ENCODE measurements at regions not wholly inside any gene's neighbourhood (a gene's known extent, or its start where the extent isn't known, plus 50 kb on each side); places are given as distances from the start of the nearest gene placed in this dataset.

- H3K9me3 ChIP-seq = no peaks in the 10 kb centered on the region
- TF ChIP-seq CTCF (IDR thresholded peaks at IDR 0.05) = no peak
- no peak for TF ChIP-seq POLR2A (IDR thresholded peaks at IDR 0.05)
- intact Hi-C loops (cut with DNase I) = no loop called here
Measured at GRCh38 chr10:33635967-33636515, 301.6 kb upstream of the NRP1 start.

GRCh38 chr10:33632432-33632831 is 298.0 kb upstream of the NRP1 start:
- ATAC-seq = no peak
- intact Hi-C loops (cut with DNase I) = no loop called here

More at GRCh38 chr10:33635967-33636515, 301.6 kb upstream of the NRP1 start:
- H3K36me3 ChIP-seq = no peaks in the 10 kb centered on the region
- no peaks in the 10 kb centered on the region for H3K27me3 ChIP-seq
- no peak overlapping the region for H3K27ac ChIP-seq
- 67% methylated on average over 6 of the region's 6 CpGs for WGBS (ENCODE audit: insufficient coverage, low coverage, low lambda C conversion rate, missing lambda C conversion rate)
- ATAC-seq (no peak), DNase-seq (no peak)
- no peak overlapping the region for H3K4me3 ChIP-seq
- no peaks in the 10 kb centered on the region for H3K4me1 ChIP-seq

GRCh38 chr10:33631991-33632390 is 297.5 kb upstream of the NRP1 start:
- no peak for ATAC-seq
- WGBS (ENCODE audit: insufficient coverage, low coverage, low lambda C conversion rate, missing lambda C conversion rate) = 91% methylated on average over 1 of the region's 3 CpGs
- TF ChIP-seq CTCF (IDR thresholded peaks at IDR 0.05) (no peak), POLR2A (IDR thresholded peaks at IDR 0.05) (no peak)

More at GRCh38 chr10:33632432-33632831, 298.0 kb upstream of the NRP1 start:
- no peaks in the 10 kb centered on the region for H3K9me3 ChIP-seq
- H3K27ac ChIP-seq = no peak overlapping the region
- H3K36me3 ChIP-seq = no peaks in the 10 kb centered on the region
- H3K27me3 ChIP-seq = no peaks in the 10 kb centered on the region
- no peaks in the 10 kb centered on the region for H3K4me1 ChIP-seq
- TF ChIP-seq CTCF (IDR thresholded peaks at IDR 0.05) (no peak), POLR2A (IDR thresholded peaks at IDR 0.05) (no peak)
- DNase-seq = no peak
- no peak overlapping the region for H3K4me3 ChIP-seq

GRCh38 chr10:33630761-33631160 is 296.3 kb upstream of the NRP1 start:
- H3K9me3 ChIP-seq = no peaks in the 10 kb centered on the region
- H3K4me3 ChIP-seq = no peak overlapping the region
- H3K27me3 ChIP-seq = no peaks in the 10 kb centered on the region
- 85% methylated on average over 2 of the region's 2 CpGs for WGBS (ENCODE audit: insufficient coverage, low coverage, low lambda C conversion rate, missing lambda C conversion rate)
- no peak for DNase-seq
- no peak for ATAC-seq
- no peaks in the 10 kb centered on the region for H3K4me1 ChIP-seq
- H3K27ac ChIP-seq = no peak overlapping the region
- no peaks in the 10 kb centered on the region for H3K36me3 ChIP-seq
- TF ChIP-seq POLR2A (IDR thresholded peaks at IDR 0.05) (no peak), CTCF (IDR thresholded peaks at IDR 0.05) (no peak)
- intact Hi-C loops (cut with DNase I) = no loop called here

More at GRCh38 chr10:33631991-33632390, 297.5 kb upstream of the NRP1 start:
- Histone ChIP-seq H3K27ac (no peak overlapping the region), H3K4me1 (no peaks in the 10 kb centered on the region), H3K9me3 (no peaks in the 10 kb centered on the region), H3K36me3 (no peaks in the 10 kb centered on the region), H3K27me3 (no peaks in the 10 kb centered on the region), H3K4me3 (no peak overlapping the region)
- DNase-seq = no peak
- intact Hi-C loops (cut with DNase I) = no loop called here

- Histone ChIP-seq H3K27me3 (no peaks in the 10 kb centered on the region), H3K4me1 (no peaks in the 10 kb centered on the region), H3K9me3 (no peaks in the 10 kb centered on the region), H3K4me3 (no peak overlapping the region), H3K36me3 (no peaks in the 10 kb centered on the region), H3K27ac (no peak overlapping the region)
- intact Hi-C loops (cut with DNase I) = no loop called here
- WGBS (ENCODE audit: insufficient coverage, low coverage, low lambda C conversion rate, missing lambda C conversion rate) = 72% methylated on average over 5 of the region's 5 CpGs
- no peak for ATAC-seq
- no peak for DNase-seq
- TF ChIP-seq CTCF (IDR thresholded peaks at IDR 0.05) = no peak
- TF ChIP-seq POLR2A (IDR thresholded peaks at IDR 0.05) = no peak
Measured at GRCh38 chr10:33627611-33628010, 293.1 kb upstream of the NRP1 start.

All from right lobe of liver (tissue), 6 donors.